ENCODE measurements at regions not wholly inside any gene's neighbourhood (a gene's known extent, or its start where the extent isn't known, plus 50 kb on each side); places are given as distances from the start of the nearest gene placed in this dataset.

DNA sequence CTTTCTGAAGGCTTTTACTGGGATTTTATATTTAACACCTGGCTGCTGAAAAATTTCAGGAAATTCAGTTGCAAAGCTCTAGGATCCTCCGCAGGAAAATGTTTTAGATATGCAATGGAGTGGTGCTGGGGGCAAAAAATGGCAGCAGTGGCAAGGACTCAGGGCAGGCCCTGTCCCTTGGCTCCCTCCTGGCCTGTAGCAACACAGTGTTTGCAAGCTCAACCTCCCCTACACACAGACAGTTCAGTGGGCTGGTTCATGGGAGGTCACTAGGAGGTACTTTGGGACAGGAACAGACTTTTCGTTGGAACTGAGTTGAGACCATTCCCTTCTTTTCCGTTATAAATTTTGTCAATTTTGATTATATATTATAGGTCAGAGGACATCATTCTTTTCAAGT lies 270.4 kb downstream of the ADAMTS20 start:
- Histone ChIP-seq H4K5ac (ENCODE audit: insufficient read length, low read depth, low read length) (no peak overlapping the region), H3K79me1 (ENCODE audit: insufficient read depth, low read depth, low read length, poor library complexity, severe bottlenecking) (no peaks in the 10 kb centered on the region), H3K18ac (ENCODE audit: insufficient read length, low read depth, low read length) (peak overlapping the region; percentile 70), H3K14ac (ENCODE audit: insufficient read depth, low read length) (peak overlapping the region; percentile 75; the same call in 1 of the 2 replicates), H3K27ac (ENCODE audit: insufficient read length, low read depth, low read length) (no peak overlapping the region), H2AFZ (ENCODE audit: low read length) (peak overlapping the region; percentile 48), H2BK20ac (ENCODE audit: low read depth, low read length, poor library complexity, severe bottlenecking) (no peak overlapping the region), H2BK12ac (ENCODE audit: insufficient read length, low read depth, low read length) (peak overlapping the region; percentile 82), H2AK5ac (ENCODE audit: insufficient read length, low read length) (no peak overlapping the region), H3K4me2 (ENCODE audit: insufficient read depth, insufficient read length, low read length) (no peak overlapping the region), H2BK5ac (ENCODE audit: insufficient read length, low read length) (no peak overlapping the region), H4K8ac (replicated peaks; ENCODE audit: insufficient read length, low read depth, low read length) (no peak overlapping the region), H2BK15ac (ENCODE audit: low read depth, low read length) (no peak overlapping the region; the same call in 1 of the 2 replicates), H3K56ac (ENCODE audit: insufficient read length, low read depth, low read length) (no peak overlapping the region), H4K91ac (ENCODE audit: insufficient read length, low read depth, low read length) (no peak overlapping the region), H3K23ac (ENCODE audit: insufficient read length, low read depth, low read length) (no peak overlapping the region), H3K4me1 (ENCODE audit: insufficient read depth, low read length) (no peaks in the 10 kb centered on the region; the same call in 1 of the 2 replicates), H2BK120ac (ENCODE audit: low read depth, low read length, poor library complexity, severe bottlenecking) (no peak overlapping the region), H3K9me3 (ENCODE audit: control insufficient read depth, low read depth, low read length) (no peaks in the 10 kb centered on the region), H3K27me3 (ENCODE audit: insufficient read depth, low read length) (no peaks in the 10 kb centered on the region), H4K20me1 (ENCODE audit: control insufficient read depth, insufficient read depth, insufficient read length) (no peaks in the 10 kb centered on the region), H3K79me2 (ENCODE audit: insufficient read depth, low read length) (no peaks in the 10 kb centered on the region), H3T11ph (ENCODE audit: low read length) (no peak overlapping the region), H3K4ac (ENCODE audit: low read depth, low read length) (no peak overlapping the region), H3K9ac (ENCODE audit: extremely low read depth, insufficient read length, low read length) (peak overlapping the region; percentile 50), H3K23me2 (ENCODE audit: insufficient read length, low read depth, low read length, poor library complexity, severe bottlenecking) (no peaks in the 10 kb centered on the region)
- WGBS (ENCODE audit: extremely low coverage, insufficient read length, low lambda C conversion rate): no CpG with 5 or more reads among the region's 3 CpGs
- H3K36me3 Mint-ChIP-seq (ENCODE audit: insufficient read depth in 1 of 3, low read depth in 3 of 3): peaks cover 5 to 12% (median 8%) of the 10 kb centered on the region in 3 experiments; a peak in 6 of 7 replicates
- TF ChIP-seq, protein P1, sequence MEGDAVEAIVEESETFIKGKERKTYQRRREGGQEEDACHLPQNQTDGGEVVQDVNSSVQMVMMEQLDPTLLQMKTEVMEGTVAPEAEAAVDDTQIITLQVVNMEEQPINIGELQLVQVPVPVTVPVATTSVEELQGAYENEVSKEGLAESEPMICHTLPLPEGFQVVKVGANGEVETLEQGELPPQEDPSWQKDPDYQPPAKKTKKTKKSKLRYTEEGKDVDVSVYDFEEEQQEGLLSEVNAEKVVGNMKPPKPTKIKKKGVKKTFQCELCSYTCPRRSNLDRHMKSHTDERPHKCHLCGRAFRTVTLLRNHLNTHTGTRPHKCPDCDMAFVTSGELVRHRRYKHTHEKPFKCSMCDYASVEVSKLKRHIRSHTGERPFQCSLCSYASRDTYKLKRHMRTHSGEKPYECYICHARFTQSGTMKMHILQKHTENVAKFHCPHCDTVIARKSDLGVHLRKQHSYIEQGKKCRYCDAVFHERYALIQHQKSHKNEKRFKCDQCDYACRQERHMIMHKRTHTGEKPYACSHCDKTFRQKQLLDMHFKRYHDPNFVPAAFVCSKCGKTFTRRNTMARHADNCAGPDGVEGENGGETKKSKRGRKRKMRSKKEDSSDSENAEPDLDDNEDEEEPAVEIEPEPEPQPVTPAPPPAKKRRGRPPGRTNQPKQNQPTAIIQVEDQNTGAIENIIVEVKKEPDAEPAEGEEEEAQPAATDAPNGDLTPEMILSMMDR (conservative IDR thresholded peaks at IDR 0.05): no peak
- no peaks in the 10 kb centered on the region for H3K27me3 Mint-ChIP-seq (ENCODE audit: low read depth)
- peaks cover 8 to 9% of the 10 kb centered on the region in 2 experiments; a peak in 3 of 5 replicates for H3K9me3 Mint-ChIP-seq
- DNase-seq: no peak
- H3K4me3 Mint-ChIP-seq: no peak overlapping the region
- H3K4me1 Mint-ChIP-seq: peaks cover 5 to 8% of the 10 kb centered on the region in 2 experiments
- H3K27ac Mint-ChIP-seq: peak overlapping the region; percentile 17 to 82 (median 80); a peak in 3 of 7 replicates
